HepG2 (cell line): ENCODE measurements at regions not wholly inside any gene's neighbourhood (a gene's known extent, or its start where the extent isn't known, plus 50 kb on each side); places are given as distances from the start of the nearest gene placed in this dataset.

Source experiments
- ARID5B ChIP-seq: IDR thresholded peaks from 2 replicates; pipeline ENCODE4 v1.4.0; 2020; ENCODE audit warnings: mild to moderate bottlenecking, missing genetic modification reagents
- ARNT ChIP-seq: fragments of 450-650 bp; IDR thresholded peaks from 2 replicates; pipeline ENCODE4 v1.6.1; 2017
- ETV5 ChIP-seq: IDR thresholded peaks from 2 replicates; pipeline ENCODE4 v1.6.1; 2018; ENCODE audit warnings: missing biosample characterization, missing genetic modification reagents, inconsistent platforms, borderline replicate concordance
- GLMP ChIP-seq: sonication (generic); formaldehyde crosslinking; IDR thresholded peaks from 2 replicates; pipeline ENCODE4 v1.9.0; 2021; ENCODE audit warnings: missing genetic modification reagents, mild to moderate bottlenecking, borderline replicate concordance
- HIVEP1 ChIP-seq: sonication (generic); formaldehyde crosslinking; IDR thresholded peaks from 2 replicates; pipeline ENCODE4 v1.4.0; 2020; ENCODE audit warnings: mild to moderate bottlenecking, missing genetic modification reagents
- PBX2 ChIP-seq: IDR thresholded peaks from 2 replicates; pipeline ENCODE4 v1.6.1; 2016; ENCODE audit warnings: control low read depth
- ZBTB40 ChIP-seq, 2 experiments: fragments of 450-650 bp in 1 of 2; sonication (generic) in 1 of 2; formaldehyde crosslinking in 1 of 2; IDR thresholded peaks; 2 replicates each; pipeline versions ENCODE4 v1.6.1 to v1.8.0; 2016 to 2022; ENCODE audit warnings: antibody characterized with exemption in 1 of 2, mild to moderate bottlenecking in 1 of 2, missing genetic modification reagents in 1 of 2
- ZNF619 ChIP-seq: sonication (generic); formaldehyde crosslinking; IDR thresholded peaks from 2 replicates; pipeline ENCODE4 v1.4.0; 2020; ENCODE audit warnings: mild to moderate bottlenecking, missing genetic modification reagents
- ZNF652 ChIP-seq: IDR thresholded peaks from 2 replicates; pipeline ENCODE4 v1.6.1; 2016; ENCODE audit warnings: low read depth, borderline replicate concordance
- ZNF691 ChIP-seq: sonication (generic); formaldehyde crosslinking; IDR thresholded peaks from 2 replicates; pipeline ENCODE4 v1.4.0; 2020; ENCODE audit warnings: missing genetic modification reagents, low read depth, mild to moderate bottlenecking, borderline replicate concordance
- ZNF850 ChIP-seq: sonication (generic); formaldehyde crosslinking; conservative IDR thresholded peaks from 2 replicates; pipeline ENCODE4 v1.9.0; 2021; ENCODE audit warnings: mild to moderate bottlenecking, missing genetic modification reagents

GRCh38 chr20:4592316-4593148 is 93.7 kb upstream of the PRNP start (continued):
- TF ChIP-seq ARID5B (CRISPR knock-in tag) = peak; percentile 74
- TF ChIP-seq ZNF850 (CRISPR knock-in tag) = no peak
- peak; percentile 92 for TF ChIP-seq ZNF619 (CRISPR knock-in tag)
- TF ChIP-seq ZBTB40 (IDR thresholded peaks at IDR 0.05) = no peak
- 0 out of 2 replicates have a peak, but pooled peaks have one; percentile 23 for TF ChIP-seq ZBTB40 (CRISPR knock-in tag; IDR thresholded peaks at IDR 0.05)
- peak; percentile 74; the same call in 1 of the 2 replicates for TF ChIP-seq HIVEP1 (CRISPR knock-in tag)
- no peak for TF ChIP-seq GLMP (CRISPR knock-in tag)
- no peak; the same call in 1 of the 2 replicates for TF ChIP-seq ZNF691 (CRISPR knock-in tag)
- no peak for TF ChIP-seq ZNF652 (CRISPR knock-in tag)
- TF ChIP-seq ARNT = no peak
- TF ChIP-seq ETV5 (CRISPR knock-in tag) = no peak; the same call in 1 of the 2 replicates
- TF ChIP-seq PBX2 (CRISPR knock-in tag) = no peak
